Glomerular visceral epithelial cell (primary cell): ENCODE measurements at regions not wholly inside any gene's neighbourhood (a gene's known extent, or its start where the extent isn't known, plus 50 kb on each side); places are given as distances from the start of the nearest gene placed in this dataset.

Source experiments
- DNase-seq: peaks from one replicate; pipeline ENCODE4 v3.0.0-alpha.2; 2016; ENCODE audit errors: extremely low spot score

DNA sequence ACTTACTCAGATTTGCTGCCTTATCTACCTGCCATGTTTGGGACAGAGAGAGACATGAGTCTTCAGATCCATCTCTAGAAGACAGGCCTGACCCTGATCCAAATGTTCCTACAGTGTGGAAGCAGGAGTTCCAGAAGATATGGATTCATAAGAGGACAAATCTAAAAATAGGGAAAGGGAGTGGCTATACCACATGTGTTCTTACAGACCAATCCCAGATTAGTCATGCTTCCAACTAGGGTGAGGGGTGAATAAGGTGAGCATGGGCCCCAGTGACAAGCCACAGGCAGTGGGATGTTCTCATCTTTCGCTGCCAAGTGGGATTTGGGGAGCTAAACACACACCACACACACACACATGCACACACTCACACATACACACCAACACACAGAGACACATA is 670.7 kb upstream of the CITED2 start:
- DNase-seq = no peak

GRCh38 chr6:140044626-140045025 is 670.2 kb upstream of the CITED2 start:
- DNase-seq = no peak

GRCh38 chr6:140043762-140044378 is 669.4 kb upstream of the CITED2 start:
- DNase-seq = peak; percentile 47

GRCh38 chr6:140043357-140043756 is 668.9 kb upstream of the CITED2 start:
- DNase-seq = peak; percentile 94

DNA sequence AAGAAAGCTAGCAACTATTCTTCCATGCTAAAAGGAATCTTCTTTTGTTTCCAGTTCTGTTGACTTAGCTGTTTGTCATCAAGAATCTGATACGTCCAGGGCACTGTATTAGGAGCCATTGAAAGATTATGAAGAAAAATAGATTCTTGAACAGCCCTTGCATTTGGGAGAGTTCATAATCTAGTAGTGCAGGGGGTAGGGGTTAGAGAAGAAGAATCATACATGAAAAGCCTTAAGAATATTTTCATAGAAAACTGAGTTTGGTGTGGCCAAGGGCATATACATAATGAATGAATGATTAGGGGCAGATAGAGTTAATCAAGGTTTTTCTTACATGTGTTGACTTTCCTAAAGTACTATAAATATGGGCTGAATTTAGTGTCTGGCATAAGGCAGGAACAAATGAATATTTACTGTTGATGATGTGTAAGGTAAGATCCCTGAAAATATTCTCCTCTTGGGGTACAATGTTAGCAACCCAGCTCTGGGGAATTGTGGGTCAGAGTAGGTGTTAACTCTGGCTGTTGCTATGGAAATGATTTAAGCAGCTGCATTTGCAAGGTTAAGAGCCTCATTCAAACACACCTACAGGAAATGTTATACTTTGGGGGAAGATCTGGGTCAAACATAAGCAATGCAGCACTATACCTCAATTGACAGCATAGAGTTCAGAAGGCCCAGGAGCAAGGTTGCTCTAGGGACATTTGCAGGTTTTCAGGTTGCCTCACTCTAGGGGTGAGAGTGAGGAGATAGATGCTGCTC is 667.3 kb upstream of the CITED2 start:
- DNase-seq = no peak

DNA sequence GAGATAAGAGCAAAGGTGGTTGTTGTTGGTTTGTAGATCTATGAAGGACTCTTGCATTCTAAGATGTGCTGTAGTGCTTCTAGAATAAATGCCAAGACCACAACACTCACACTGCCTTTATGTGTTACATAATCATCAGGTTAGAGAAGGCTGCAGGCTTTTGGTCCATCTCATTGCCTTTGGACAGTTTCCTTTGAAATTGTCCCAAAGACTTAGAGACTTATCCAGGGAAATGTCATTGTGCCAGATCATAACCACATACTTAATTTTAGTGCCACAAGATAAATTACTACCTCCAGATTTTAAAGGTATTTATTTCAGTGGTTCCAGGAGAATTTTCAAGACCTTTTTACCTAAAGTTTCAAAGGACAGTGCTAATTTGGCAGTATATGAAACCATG is 666.6 kb upstream of the CITED2 start:
- DNase-seq = no peak

GRCh38 chr6:140040396-140040795 is 665.9 kb upstream of the CITED2 start:
- no peak for DNase-seq

GRCh38 chr6:140039364-140039763 is 664.9 kb upstream of the CITED2 start:
- DNase-seq = no peak

DNA sequence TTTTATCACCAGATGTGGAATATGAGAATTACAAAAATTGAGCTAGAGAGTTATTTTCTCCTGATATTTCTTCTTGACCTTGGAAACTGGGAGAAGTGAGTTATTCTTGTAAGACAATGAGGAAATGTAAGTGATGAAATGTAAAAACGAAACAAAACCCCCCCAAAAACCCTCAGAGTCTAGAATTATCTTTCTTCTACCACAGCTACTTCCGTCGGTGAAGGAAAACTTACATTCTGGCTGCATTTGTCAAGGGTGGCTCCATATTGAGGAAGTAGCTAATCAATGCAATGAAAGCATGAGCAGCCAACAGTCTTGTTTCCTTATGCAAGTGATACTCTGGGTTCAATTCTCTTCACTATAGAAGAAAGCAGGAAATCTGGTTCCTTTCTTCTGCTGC is 661.7 kb upstream of the CITED2 start:
- no peak for DNase-seq

DNA sequence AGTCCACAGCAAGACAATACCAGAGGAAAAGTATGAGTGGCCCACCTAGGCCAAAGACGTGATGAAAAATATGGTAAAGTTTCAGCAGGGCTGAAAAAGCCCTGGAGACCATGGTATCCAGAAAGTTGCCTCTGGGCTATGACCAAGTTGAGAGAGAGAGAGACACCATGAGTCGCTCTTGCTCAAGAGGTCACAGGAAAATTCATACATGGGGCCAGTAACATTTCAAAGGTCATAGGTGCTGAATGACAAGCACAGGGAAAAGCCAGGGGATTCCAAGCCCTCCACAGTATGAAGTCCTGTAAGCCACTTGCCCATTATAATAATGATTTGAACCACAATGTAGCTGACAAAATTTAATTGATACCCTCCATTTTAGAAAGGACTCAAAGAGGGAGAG is 657.7 kb upstream of the CITED2 start:
- DNase-seq = no peak

- DNase-seq = no peak
Measured at GRCh38 chr6:140029551-140029950, 655.1 kb upstream of the CITED2 start.

DNA sequence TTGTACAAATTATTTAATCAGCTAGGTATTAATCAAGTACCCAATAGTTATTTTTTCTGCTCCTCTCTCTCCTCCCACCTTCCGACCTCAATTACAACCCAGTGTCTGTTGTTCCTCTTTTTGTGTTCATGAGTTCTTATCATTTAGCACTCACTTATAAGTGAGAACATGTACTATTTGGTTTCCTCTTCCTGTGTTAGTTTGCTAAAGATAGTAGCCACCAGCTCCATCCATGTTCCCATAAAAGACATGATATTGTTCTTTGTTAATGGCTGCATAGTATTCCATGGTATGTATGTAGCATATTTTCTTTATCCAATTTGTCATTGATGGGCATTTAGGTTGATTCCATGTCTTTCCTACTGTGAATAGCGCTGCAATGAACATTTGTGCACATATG is 652.8 kb upstream of the CITED2 start:
- no peak for DNase-seq

DNA sequence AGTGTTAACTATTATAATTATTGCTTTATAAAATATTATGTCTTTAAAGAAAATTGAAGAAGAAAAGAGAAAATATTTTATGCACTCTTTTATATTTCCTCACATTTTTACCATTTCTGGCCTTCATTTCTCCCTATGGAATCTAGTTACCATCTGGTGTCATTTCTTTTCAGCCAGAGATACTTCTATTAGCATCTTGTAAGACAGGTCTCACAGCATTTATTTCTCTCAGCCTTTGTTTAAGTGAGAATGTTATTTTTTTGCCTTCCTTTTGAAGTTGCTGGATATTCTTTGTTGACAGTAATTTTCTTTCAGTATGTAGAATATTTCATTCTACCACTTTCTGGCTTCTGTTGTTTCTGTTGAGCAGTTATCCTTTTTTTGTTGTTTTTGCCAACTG is 652.1 kb upstream of the CITED2 start:
- DNase-seq = no peak

- no peak for DNase-seq
Measured at GRCh38 chr6:140025171-140025570, 650.7 kb upstream of the CITED2 start.

DNA sequence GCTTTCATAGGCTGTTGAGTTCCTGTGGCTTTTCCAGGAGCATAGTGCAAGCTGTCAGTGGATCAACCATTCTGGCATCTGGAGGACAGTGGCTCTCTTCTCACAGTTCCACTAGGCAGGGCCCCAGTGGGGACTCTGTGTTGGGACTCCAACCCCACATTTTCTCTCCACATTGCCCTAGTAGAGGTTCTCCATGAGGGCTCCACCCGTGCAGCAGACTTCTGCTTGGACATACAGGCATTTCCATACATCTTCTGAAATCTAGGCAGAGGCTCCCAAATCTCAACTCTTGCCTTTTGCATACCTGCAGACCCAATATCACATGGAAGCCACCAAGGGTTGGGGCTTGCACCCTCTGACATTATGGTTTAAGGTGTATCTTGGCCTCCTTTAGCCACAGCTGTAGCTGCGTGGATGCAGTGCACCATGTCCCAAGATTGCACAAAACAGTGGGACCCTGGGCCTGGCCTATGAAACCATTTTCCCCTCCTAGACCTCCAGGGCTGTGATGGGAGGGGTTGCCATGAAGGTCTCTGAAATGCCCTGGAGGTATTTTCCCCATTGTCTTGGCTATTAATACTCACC is 645.9 kb upstream of the CITED2 start:
- DNase-seq = no peak

DNA sequence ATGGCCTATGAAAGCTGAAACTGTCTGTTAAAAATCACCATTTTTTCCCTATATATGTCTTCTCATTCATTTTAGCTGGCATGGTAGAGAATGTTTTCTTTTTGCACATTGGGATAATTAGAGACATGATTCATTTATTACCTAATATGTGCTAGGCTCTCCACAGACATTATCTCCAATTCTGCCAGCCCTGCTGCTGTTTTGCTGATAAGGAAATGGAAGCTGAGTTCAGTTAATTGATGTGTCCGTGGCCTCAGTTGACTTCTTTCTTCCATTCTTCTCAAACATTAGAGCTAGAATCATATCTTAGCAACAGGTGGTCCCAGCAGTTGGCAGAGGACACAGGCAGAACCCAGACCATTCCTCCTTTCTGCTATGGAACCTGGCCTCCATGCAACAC is 644.1 kb upstream of the CITED2 start:
- no peak for DNase-seq

- no peak for DNase-seq
Measured at GRCh38 chr6:140017470-140017869, 643.0 kb upstream of the CITED2 start.

GRCh38 chr6:140012150-140012549 is 637.7 kb upstream of the CITED2 start:
- DNase-seq = no peak

GRCh38 chr6:140011537-140011936 is 637.1 kb upstream of the CITED2 start:
- no peak for DNase-seq

DNA sequence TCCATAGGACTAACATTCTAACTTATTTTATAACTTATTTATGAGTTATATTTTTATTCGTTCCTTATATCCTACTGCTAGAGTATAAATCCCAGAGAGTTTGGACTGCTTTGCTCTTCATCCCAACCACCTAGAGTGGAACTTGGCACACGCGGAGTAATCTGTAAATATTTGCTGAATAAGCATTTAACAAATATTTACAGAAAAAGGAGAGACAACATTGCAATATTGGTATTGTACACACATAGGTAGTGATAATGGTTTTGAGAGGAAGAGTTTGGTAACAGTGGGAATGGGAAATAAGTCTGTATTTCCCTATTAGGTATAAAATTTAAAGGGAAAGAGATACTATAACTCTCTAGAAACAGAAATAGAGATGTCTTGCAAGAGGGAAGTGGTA is 634.8 kb upstream of the CITED2 start:
- DNase-seq = no peak

- no peak for DNase-seq
Measured at GRCh38 chr6:140007525-140007924, 633.1 kb upstream of the CITED2 start.

DNA sequence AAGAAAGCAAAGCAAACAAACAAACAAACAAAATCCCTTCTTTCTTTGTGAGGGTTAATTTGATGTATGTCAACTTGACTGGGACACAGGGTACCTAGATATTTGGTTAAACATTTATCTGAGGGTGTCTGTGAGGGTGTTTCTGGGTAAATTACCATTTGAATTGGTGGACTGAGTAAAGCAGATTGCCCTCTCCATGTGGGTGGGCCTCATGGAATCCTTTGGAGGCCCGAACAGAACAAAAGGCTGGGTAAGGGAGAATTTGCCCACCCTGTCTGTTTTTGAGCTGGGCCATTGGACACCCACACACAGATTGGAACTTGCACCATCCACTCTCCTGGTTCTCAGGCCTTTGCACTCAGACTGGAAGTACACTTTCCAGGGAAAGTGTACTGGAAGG is 628.8 kb upstream of the CITED2 start:
- DNase-seq = no peak

DNA sequence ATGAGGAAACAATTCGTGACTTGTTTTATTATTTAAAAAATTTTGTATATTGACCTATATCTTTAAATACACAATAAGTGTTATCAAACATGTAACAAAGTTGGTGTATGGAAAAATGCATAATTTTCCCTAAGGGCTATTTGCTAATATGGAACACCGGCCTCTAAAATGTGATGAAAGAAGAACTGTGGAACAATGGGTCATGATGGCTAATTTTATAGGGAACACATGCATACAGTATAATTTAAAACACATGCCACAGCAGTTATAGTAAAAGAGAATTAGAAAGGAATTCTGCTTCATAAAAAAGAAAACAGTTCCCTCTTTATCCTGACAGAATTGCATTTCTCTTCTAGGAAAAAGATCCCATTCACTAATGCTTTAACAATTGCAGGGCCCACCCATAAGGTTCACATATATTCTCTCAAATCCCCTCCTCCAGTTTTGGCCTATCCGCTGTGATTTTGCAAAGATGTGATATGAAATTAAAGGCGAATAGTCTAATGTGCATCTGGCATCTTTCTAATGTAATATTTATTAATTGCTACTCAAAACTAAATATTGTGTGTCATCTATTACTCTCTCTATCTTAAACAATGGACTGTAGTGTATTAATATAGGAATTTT is 628.1 kb upstream of the CITED2 start:
- DNase-seq = no peak
